Ishikawa (cell line): ENCODE measurements at regions not wholly inside any gene's neighbourhood (a gene's known extent, or its start where the extent isn't known, plus 50 kb on each side); places are given as distances from the start of the nearest gene placed in this dataset.

Experiments used
- CREB1 ChIP-seq: IDR thresholded peaks from 2 replicates; pipeline ENCODE4 v1.6.1; 2012; ENCODE audit warnings: low read depth
- EGR1 ChIP-seq: IDR thresholded peaks from 2 replicates; pipeline ENCODE4 v1.6.1; 2012
- EP300 ChIP-seq: IDR thresholded peaks from 2 replicates; pipeline ENCODE4 v1.6.1; 2012; ENCODE audit warnings: borderline replicate concordance

GRCh38 chr2:220064111-220065030, 436.9 kb downstream of the SLC4A3 start:
- TF ChIP-seq CREB1 (no peak), EP300 (no peak), EGR1 (no peak)
